ENCODE measurements at regions not wholly inside any gene's neighbourhood (a gene's known extent, or its start where the extent isn't known, plus 50 kb on each side); places are given as distances from the start of the nearest gene placed in this dataset.

- H4K20me1 ChIP-seq (ENCODE audit: insufficient read depth), result no peaks in the 10 kb centered on the region
- no peaks in the 10 kb centered on the region for H3K79me2 ChIP-seq (ENCODE audit: insufficient read depth)
- CTCF ChIA-PET, result no interaction called here
- no peak for DNase-seq
- no peaks in the 10 kb centered on the region for H3K27me3 ChIP-seq (ENCODE audit: insufficient read depth)
- no peak overlapping the region for H3K9ac ChIP-seq
- no peaks in the 10 kb centered on the region for H3F3A ChIP-seq (replicated peaks; ENCODE audit: insufficient read depth)
- no peaks in the 10 kb centered on the region for H3K9me2 ChIP-seq
- H2AFZ ChIP-seq (ENCODE audit: low read depth), result no peak overlapping the region
- no peak overlapping the region for H3K27ac ChIP-seq (ENCODE audit: low read depth in 2 of 2, low read length in 1 of 2)
- H3K4me2 ChIP-seq, result no peak overlapping the region
- POLR2A ChIA-PET, result no interaction called here
- 4% methylated on average over 1 of the region's 1 CpG for WGBS (ENCODE audit: low lambda C conversion rate)
- H3K4me1 ChIP-seq (ENCODE audit: control insufficient read depth in 1 of 2, insufficient read depth in 2 of 2, low read depth in 1 of 2, low read length in 1 of 2), result no peaks in the 10 kb centered on the region
- no peak for TF ChIP-seq RCOR1 (IDR thresholded peaks at IDR 0.05; ENCODE audit: low read length)
- TF ChIP-seq EP300 (IDR thresholded peaks at IDR 0.05; ENCODE audit: borderline replicate concordance in 1 of 2, low read depth in 1 of 2, low read length in 1 of 2), result no peak
- no peak for TF ChIP-seq GABPA (IDR thresholded peaks at IDR 0.05; ENCODE audit: low read depth)
- TF ChIP-seq MXI1 (IDR thresholded peaks at IDR 0.05; ENCODE audit: low read depth, low read length), result no peak
- TF ChIP-seq NFIC (IDR thresholded peaks at IDR 0.05; ENCODE audit: borderline replicate concordance), result no peak
- no peak for TF ChIP-seq SIN3A (IDR thresholded peaks at IDR 0.05; ENCODE audit: borderline replicate concordance, low read depth, low read length)
- TF ChIP-seq REST (IDR thresholded peaks at IDR 0.05; ENCODE audit: low read depth, low read length), result no peak
- TF ChIP-seq TCF12 (IDR thresholded peaks at IDR 0.05), result no peak
- TF ChIP-seq CHD2 (IDR thresholded peaks at IDR 0.05; ENCODE audit: low read length, partially characterized antibody), result no peak
- TF ChIP-seq FOSL2 (IDR thresholded peaks at IDR 0.05; ENCODE audit: borderline replicate concordance, low read depth), result no peak
- no peak for TF ChIP-seq RFX5 (IDR thresholded peaks at IDR 0.05; ENCODE audit: low read length)
- no peak for TF ChIP-seq RAD21 (IDR thresholded peaks at IDR 0.05; ENCODE audit: low read length)
- no peak for TF ChIP-seq RXRA (IDR thresholded peaks at IDR 0.05; ENCODE audit: borderline replicate concordance, low read depth)
- H3K4me3 ChIP-seq (ENCODE audit: low read depth in 2 of 2, low read length in 1 of 2), result no peak overlapping the region
- no peaks in the 10 kb centered on the region for H3K36me3 ChIP-seq (replicated peaks in 1 of 2; ENCODE audit: control insufficient read depth in 1 of 2, insufficient read depth in 2 of 2, low read length in 1 of 2)
- no peaks in the 10 kb centered on the region for H3K9me3 ChIP-seq
These were observed 628.4 kb upstream of the FAM174A start for GRCh38 chr5:99906776-99907175.

- POLR2A ChIA-PET, result no interaction called here
- H3F3A ChIP-seq (replicated peaks; ENCODE audit: insufficient read depth), result peaks cover 21% of the 10 kb centered on the region
These were observed 633.2 kb upstream of the FAM174A start for GRCh38 chr5:99901972-99902371.

More at GRCh38 chr5:99901972-99902371, 633.2 kb upstream of the FAM174A start:
- CTCF ChIA-PET, result no interaction called here
- Histone ChIP-seq H3K9me2 (no peaks in the 10 kb centered on the region), H3K79me2 (ENCODE audit: insufficient read depth) (no peaks in the 10 kb centered on the region), H3K27me3 (ENCODE audit: insufficient read depth) (no peaks in the 10 kb centered on the region), H3K4me3 (ENCODE audit: low read depth in 2 of 2, low read length in 1 of 2) (no peak overlapping the region), H3K27ac (ENCODE audit: low read depth in 2 of 2, low read length in 1 of 2) (no peak overlapping the region), H3K9ac (no peak overlapping the region), H3K4me2 (no peak overlapping the region), H3K4me1 (ENCODE audit: control insufficient read depth in 1 of 2, insufficient read depth in 2 of 2, low read depth in 1 of 2, low read length in 1 of 2) (peaks cover 0 to 5% of the 10 kb centered on the region in 2 experiments; a peak in 2 of 4 replicates), H2AFZ (ENCODE audit: low read depth) (no peak overlapping the region), H3K36me3 (replicated peaks in 1 of 2; ENCODE audit: control insufficient read depth in 1 of 2, insufficient read depth in 2 of 2, low read length in 1 of 2) (no peaks in the 10 kb centered on the region), H3K9me3 (no peaks in the 10 kb centered on the region), H4K20me1 (ENCODE audit: insufficient read depth) (peaks cover 4% of the 10 kb centered on the region; the same call in 1 of the 2 replicates)
- DNase-seq, result no peak
- TF ChIP-seq MXI1 (IDR thresholded peaks at IDR 0.05; ENCODE audit: low read depth, low read length) (no peak), FOXJ3 (CRISPR knock-in tag; IDR thresholded peaks at IDR 0.05) (no peak), GABPA (IDR thresholded peaks at IDR 0.05; ENCODE audit: low read depth) (no peak), MEF2A (IDR thresholded peaks at IDR 0.05; ENCODE audit: borderline replicate concordance, low read depth) (no peak), YY1 (IDR thresholded peaks at IDR 0.05; ENCODE audit: low read depth) (no peak), RAD21 (IDR thresholded peaks at IDR 0.05; ENCODE audit: low read length) (no peak), SMC3 (IDR thresholded peaks at IDR 0.05; ENCODE audit: low read depth, low read length) (no peak), ELF1 (IDR thresholded peaks at IDR 0.05) (no peak), POLR2AphosphoS5 (IDR thresholded peaks at IDR 0.05; ENCODE audit: low read depth, low read length) (no peak), REST (IDR thresholded peaks at IDR 0.05; ENCODE audit: low read depth, low read length) (no peak)

All from SK-N-SH (cell line).